ENCODE measurements at regions not wholly inside any gene's neighbourhood (a gene's known extent, or its start where the extent isn't known, plus 50 kb on each side); places are given as distances from the start of the nearest gene placed in this dataset.

DNA sequence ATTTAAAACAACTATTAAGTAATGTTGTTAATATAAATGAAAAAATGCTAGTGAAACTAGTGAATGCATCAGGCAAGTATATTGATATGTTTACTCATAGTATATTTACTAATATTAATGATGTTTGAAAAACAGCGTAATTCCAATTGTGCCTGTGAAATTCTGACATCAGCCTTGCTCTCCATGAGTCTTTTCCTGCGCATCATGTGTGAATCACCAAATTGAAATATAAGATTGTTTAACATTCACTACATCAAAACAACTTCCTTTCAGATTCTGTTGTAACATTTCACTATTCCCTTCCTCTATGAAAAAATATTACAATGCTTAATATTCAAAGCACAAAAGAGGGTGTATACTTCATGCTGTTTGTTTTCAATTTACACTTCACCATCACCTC lies 1995.9 kb upstream of the SEL1L start:
- ChIA-PET CTCF (no interaction called here), POLR2A (no interaction called here)
- H3K4me1 Mint-ChIP-seq (ENCODE audit: low read depth): no peaks in the 10 kb centered on the region
- no peaks in the 10 kb centered on the region for H3K4me1 ChIP-seq (ENCODE audit: insufficient read depth, low read length)
- no peaks in the 10 kb centered on the region for H3K36me3 ChIP-seq (ENCODE audit: insufficient read depth, low read length)
- no peaks in the 10 kb centered on the region for H3K36me3 Mint-ChIP-seq (ENCODE audit: low read depth)
- H3K4me3 ChIP-seq (ENCODE audit: low read length): no peak overlapping the region
- no peak overlapping the region for H3K27ac ChIP-seq (ENCODE audit: low read depth in 1 of 2, low read length in 2 of 2)
- DNase-seq (no peak), ATAC-seq (ENCODE audit: poor library complexity) (no peak)
- no peaks in the 10 kb centered on the region for H3K27me3 Mint-ChIP-seq
- no peak overlapping the region for H3K4me3 Mint-ChIP-seq
- intact Hi-C loops (cut with DNase I, micrococcal nuclease): no loop called here
- TF ChIP-seq, protein P1, sequence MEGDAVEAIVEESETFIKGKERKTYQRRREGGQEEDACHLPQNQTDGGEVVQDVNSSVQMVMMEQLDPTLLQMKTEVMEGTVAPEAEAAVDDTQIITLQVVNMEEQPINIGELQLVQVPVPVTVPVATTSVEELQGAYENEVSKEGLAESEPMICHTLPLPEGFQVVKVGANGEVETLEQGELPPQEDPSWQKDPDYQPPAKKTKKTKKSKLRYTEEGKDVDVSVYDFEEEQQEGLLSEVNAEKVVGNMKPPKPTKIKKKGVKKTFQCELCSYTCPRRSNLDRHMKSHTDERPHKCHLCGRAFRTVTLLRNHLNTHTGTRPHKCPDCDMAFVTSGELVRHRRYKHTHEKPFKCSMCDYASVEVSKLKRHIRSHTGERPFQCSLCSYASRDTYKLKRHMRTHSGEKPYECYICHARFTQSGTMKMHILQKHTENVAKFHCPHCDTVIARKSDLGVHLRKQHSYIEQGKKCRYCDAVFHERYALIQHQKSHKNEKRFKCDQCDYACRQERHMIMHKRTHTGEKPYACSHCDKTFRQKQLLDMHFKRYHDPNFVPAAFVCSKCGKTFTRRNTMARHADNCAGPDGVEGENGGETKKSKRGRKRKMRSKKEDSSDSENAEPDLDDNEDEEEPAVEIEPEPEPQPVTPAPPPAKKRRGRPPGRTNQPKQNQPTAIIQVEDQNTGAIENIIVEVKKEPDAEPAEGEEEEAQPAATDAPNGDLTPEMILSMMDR (IDR thresholded peaks at IDR 0.05): no peak
- peaks cover 12% of the 10 kb centered on the region for H3K9me3 Mint-ChIP-seq
- H3K9me3 ChIP-seq (ENCODE audit: control insufficient read depth in 1 of 2, insufficient read depth in 1 of 2, low read length in 2 of 2): no peaks in the 10 kb centered on the region
- H3K27me3 ChIP-seq (ENCODE audit: control insufficient read depth in 1 of 2, insufficient read depth in 2 of 2, low read length in 2 of 2): no peaks in the 10 kb centered on the region
- no peak overlapping the region for H3K27ac Mint-ChIP-seq

DNA sequence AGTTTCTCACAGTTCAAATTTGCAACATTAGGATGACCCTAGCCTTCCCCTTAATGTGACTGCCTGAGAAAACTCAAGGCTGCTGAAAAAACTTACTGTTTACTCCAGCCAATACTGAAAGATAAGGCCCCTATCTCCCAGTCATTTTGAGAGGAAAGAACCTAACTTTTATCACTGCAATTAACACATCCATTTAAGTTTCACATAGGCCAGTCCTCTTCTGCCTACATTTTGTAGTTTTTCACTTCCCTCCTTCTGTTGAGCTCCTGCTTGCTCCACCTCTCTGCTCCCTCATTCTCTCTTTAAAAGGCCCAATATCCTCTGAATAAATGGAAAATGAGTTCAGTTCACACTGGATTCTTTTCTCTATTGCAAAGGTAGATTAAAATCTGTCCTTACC lies 1996.2 kb upstream of the FLRT2 start:
- H3K36me3 Mint-ChIP-seq (ENCODE audit: low read depth): no peaks in the 10 kb centered on the region
- TF ChIP-seq, protein P1 (IDR thresholded peaks at IDR 0.05): no peak
- Histone ChIP-seq H3K36me3 (ENCODE audit: insufficient read depth, low read length) (no peaks in the 10 kb centered on the region), H3K4me1 (ENCODE audit: insufficient read depth, low read length) (no peaks in the 10 kb centered on the region), H3K27me3 (ENCODE audit: control insufficient read depth in 1 of 2, insufficient read depth in 2 of 2, low read length in 2 of 2) (no peaks in the 10 kb centered on the region), H3K9me3 (ENCODE audit: control insufficient read depth in 1 of 2, insufficient read depth in 1 of 2, low read length in 2 of 2) (no peaks in the 10 kb centered on the region), H3K27ac (ENCODE audit: low read depth in 1 of 2, low read length in 2 of 2) (no peak overlapping the region), H3K4me3 (ENCODE audit: low read length) (no peak overlapping the region)
- intact Hi-C loops (cut with DNase I, micrococcal nuclease): no loop called here
- DNase-seq (no peak), ATAC-seq (ENCODE audit: poor library complexity) (no peak)
- H3K27me3 Mint-ChIP-seq: no peaks in the 10 kb centered on the region
- POLR2A ChIA-PET: no interaction called here
- no peak overlapping the region for H3K27ac Mint-ChIP-seq
- H3K9me3 Mint-ChIP-seq: peaks cover 5% of the 10 kb centered on the region
- H3K4me3 Mint-ChIP-seq: no peak overlapping the region
- CTCF ChIA-PET: no interaction called here
- no peaks in the 10 kb centered on the region for H3K4me1 Mint-ChIP-seq (ENCODE audit: low read depth)

DNA sequence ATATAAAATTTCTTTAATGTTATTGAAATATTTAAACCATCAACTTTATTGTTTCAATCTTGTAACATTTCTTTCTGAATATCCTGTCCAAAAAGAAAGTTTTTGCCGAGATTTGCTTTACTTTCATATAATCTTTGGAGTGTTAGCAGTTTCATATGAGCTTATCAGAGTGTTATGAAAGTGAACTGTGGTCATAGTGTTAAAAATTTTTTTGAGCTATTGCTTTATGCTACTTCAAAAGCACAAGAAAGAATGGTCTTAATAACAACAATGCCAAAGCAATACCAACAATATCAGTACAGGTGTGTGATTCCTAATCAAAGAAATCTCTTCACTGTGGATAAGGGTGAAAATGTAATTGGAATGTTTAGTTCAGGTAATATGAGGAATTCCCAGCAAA lies 1994.9 kb upstream of the FLRT2 start:
- Mint-ChIP-seq H3K4me3 (no peak overlapping the region), H3K27me3 (no peaks in the 10 kb centered on the region), H3K36me3 (ENCODE audit: low read depth) (no peaks in the 10 kb centered on the region), H3K4me1 (ENCODE audit: low read depth) (no peaks in the 10 kb centered on the region), H3K9me3 (peaks cover 5% of the 10 kb centered on the region), H3K27ac (no peak overlapping the region)
- Histone ChIP-seq H3K27ac (ENCODE audit: low read depth in 1 of 2, low read length in 2 of 2) (no peak overlapping the region), H3K36me3 (ENCODE audit: insufficient read depth, low read length) (no peaks in the 10 kb centered on the region), H3K4me1 (ENCODE audit: insufficient read depth, low read length) (no peaks in the 10 kb centered on the region), H3K4me3 (ENCODE audit: low read length) (no peak overlapping the region), H3K9me3 (ENCODE audit: control insufficient read depth in 1 of 2, insufficient read depth in 1 of 2, low read length in 2 of 2) (peaks cover 0 to 4% of the 10 kb centered on the region in 2 experiments), H3K27me3 (ENCODE audit: control insufficient read depth in 1 of 2, insufficient read depth in 2 of 2, low read length in 2 of 2) (no peaks in the 10 kb centered on the region)
- ChIA-PET CTCF (no interaction called here), POLR2A (no interaction called here)
- DNase-seq: no peak
- TF ChIP-seq, protein P1 (IDR thresholded peaks at IDR 0.05): no peak
- intact Hi-C loops (cut with DNase I, micrococcal nuclease): no loop called here
- no peak for ATAC-seq (ENCODE audit: poor library complexity)

All from CD4-positive, alpha-beta T cell (primary cell).